Ovary (tissue), 7 donors: ENCODE measurements at regions not wholly inside any gene's neighbourhood (a gene's known extent, or its start where the extent isn't known, plus 50 kb on each side); places are given as distances from the start of the nearest gene placed in this dataset.

Source experiments
- DNase-seq, 5 donors: peaks; one replicate each; pipeline ENCODE4 v3.0.0-alpha.2; 2019 to 2020
- H3K27ac ChIP-seq, 2 donors: fragments of 200-600 bp; one replicate each; pipeline versions ENCODE4 v1.5.1 to v1.8.0; 2019 to 2022
- H3K27me3 ChIP-seq: fragments of 200-600 bp; one replicate; pipeline ENCODE4 v1.8.0; 2022
- H3K36me3 ChIP-seq: fragments of 200-600 bp; sonication (generic); one replicate; pipeline ENCODE4 v1.5.1; 2019
- H3K4me1 ChIP-seq: one replicate; pipeline ENCODE4 v1.8.1; 2013; ENCODE audit warnings: mild to moderate bottlenecking, moderate library complexity; ENCODE audit not compliant: insufficient read depth
- H3K4me3 ChIP-seq: fragments of 200-600 bp; sonication (generic); one replicate; pipeline ENCODE4 v1.5.1; 2017
- H3K9me3 ChIP-seq, 2 donors: fragments of 200-600 bp in 1 of 2; sonication (generic) in 1 of 2; one replicate each; pipeline versions ENCODE4 v1.5.1 to v1.8.1; 2013 to 2019; ENCODE audit warnings: mild to moderate bottlenecking in 1 of 2, moderate library complexity in 1 of 2
- CTCF ChIP-seq, 3 donors: fragments of 450-650 bp in 2 of 3; fragments of 200-600 bp in 1 of 3; IDR thresholded peaks; one replicate each; pipeline versions ENCODE4 v1.5.1 to v1.8.0; 2016 to 2022; ENCODE audit warnings: antibody characterized with exemption in 3 of 3, mild to moderate bottlenecking in 1 of 3
- EP300 ChIP-seq: sonication (generic); formaldehyde crosslinking; IDR thresholded peaks from one replicate; pipeline ENCODE4 v1.6.1; 2017; ENCODE audit warnings: antibody characterized with exemption
- POLR2A ChIP-seq: fragments of 450-650 bp; IDR thresholded peaks from one replicate; pipeline ENCODE4 v1.6.1; 2017; ENCODE audit warnings: antibody characterized with exemption, mild to moderate bottlenecking, moderate library complexity
- WGBS, 3 donors: extraction: QIAGEN DNeasy Blood & Tissue Kit in 1 of 3; methylation state at CpG; one replicate each; pipeline versions ENCODE4 v1.1.5 to v1.1.7; 2013 to 2017; 5-methylcytosine and 5-hydroxymethylcytosine counted together
- intact Hi-C, 4 donors: fragments of 100-400 bp; cut with DNase I; formaldehyde crosslinking; loops; one replicate each; pipeline versions ENCODE4 v1.11.0 to v1.15.1; 2022 to 2023
- donor health status: DM: no; HTN: no; CAD: no; lungs with moderate emphysema.
- donor health status: DM: no; HTN: no; CAD: no.
- donor health status: Bipolar disorder and iron deficiency.
- donor health status: DM: no; HTN: no; CAD: no.
- donor health status: DM: yes; HTN: yes; CAD: no.

- Histone ChIP-seq H3K4me3 (no peak overlapping the region), H3K36me3 (no peaks in the 10 kb centered on the region), H3K9me3 (no peaks in the 10 kb centered on the region), H3K27ac (no peak overlapping the region), H3K4me1 (no peaks in the 10 kb centered on the region), H3K27me3 (no peaks in the 10 kb centered on the region)
- DNase-seq: no peak
- 63 to 75% (median 71%) methylated on average over 1 of the region's 1 CpG for WGBS, 3 donors
- intact Hi-C loops: no loop called here
- no peak for TF ChIP-seq CTCF (IDR thresholded peaks at IDR 0.05)
- no peak for TF ChIP-seq EP300
- no peak for TF ChIP-seq POLR2A
Observed at GRCh38 chr3:8147711-8148110, 353.9 kb upstream of the LMCD1 start.

- Histone ChIP-seq H3K27me3 (no peaks in the 10 kb centered on the region), H3K4me3 (no peak overlapping the region), H3K36me3 (no peaks in the 10 kb centered on the region), H3K27ac (no peak overlapping the region), H3K9me3 (no peaks in the 10 kb centered on the region), H3K4me1 (no peaks in the 10 kb centered on the region)
- no peak for TF ChIP-seq EP300
- TF ChIP-seq POLR2A: no peak
- TF ChIP-seq CTCF (IDR thresholded peaks at IDR 0.05): no peak
- DNase-seq: no peak
- 72 to 75% (median 74%) methylated on average over 6 of the region's 6 CpGs for WGBS, 3 donors
- intact Hi-C loops: no loop called here
Observed at GRCh38 chr3:8152821-8153418, 348.7 kb upstream of the LMCD1 start.

- no peaks in the 10 kb centered on the region for H3K4me1 ChIP-seq
- H3K4me3 ChIP-seq: no peak overlapping the region
- H3K27me3 ChIP-seq: no peaks in the 10 kb centered on the region
- TF ChIP-seq POLR2A (no peak), CTCF (IDR thresholded peaks at IDR 0.05) (no peak), EP300 (no peak)
- intact Hi-C loops: no loop called here
- H3K36me3 ChIP-seq: no peaks in the 10 kb centered on the region
- DNase-seq: no peak
- H3K27ac ChIP-seq: no peak overlapping the region
- no peaks in the 10 kb centered on the region for H3K9me3 ChIP-seq
Observed at GRCh38 chr3:8153800-8154199, 347.8 kb upstream of the LMCD1 start.

- no peak overlapping the region for H3K4me3 ChIP-seq
- 37 to 44% (median 37%) methylated on average over 3 of the region's 3 CpGs for WGBS, 3 donors
- H3K27ac ChIP-seq: no peak overlapping the region
- H3K27me3 ChIP-seq: no peaks in the 10 kb centered on the region
- intact Hi-C loops: no loop called here
- no peaks in the 10 kb centered on the region for H3K36me3 ChIP-seq
- TF ChIP-seq POLR2A: no peak
- no peak for TF ChIP-seq CTCF (IDR thresholded peaks at IDR 0.05)
- DNase-seq: no peak
- no peaks in the 10 kb centered on the region for H3K9me3 ChIP-seq
- H3K4me1 ChIP-seq: no peaks in the 10 kb centered on the region
Observed at GRCh38 chr3:8154617-8155016, 347.0 kb upstream of the LMCD1 start.

- 69 to 74% (median 72%) methylated on average over 6 of the region's 6 CpGs for WGBS, 3 donors
- TF ChIP-seq POLR2A: no peak
- TF ChIP-seq CTCF (IDR thresholded peaks at IDR 0.05): no peak
- no peak for TF ChIP-seq EP300
Observed at GRCh38 chr3:8156138-8156537, 345.5 kb upstream of the LMCD1 start.

More at GRCh38 chr3:8156138-8156537, 345.5 kb upstream of the LMCD1 start:
- Histone ChIP-seq H3K27ac (no peak overlapping the region), H3K4me1 (no peaks in the 10 kb centered on the region), H3K9me3 (no peaks in the 10 kb centered on the region), H3K27me3 (no peaks in the 10 kb centered on the region), H3K4me3 (no peak overlapping the region), H3K36me3 (no peaks in the 10 kb centered on the region)
- intact Hi-C loops: no loop called here
- DNase-seq: no peak
